H1 (cell line): ENCODE measurements at regions not wholly inside any gene's neighbourhood (a gene's known extent, or its start where the extent isn't known, plus 50 kb on each side); places are given as distances from the start of the nearest gene placed in this dataset.

Source experiments
- CTCF ChIA-PET: fragments of 300-600 bp; sonication (Branson Sonifier 250); formaldehyde crosslinking; loops from one replicate; lab custom pipeline; 2021; ENCODE audit not compliant: partially characterized antibody; lab: Charles Lee
- POLR2A ChIA-PET: fragments of 300-600 bp; sonication (Branson Sonifier 250); formaldehyde crosslinking; loops from one replicate; lab custom pipeline; 2021; ENCODE audit warnings: inconsistent platforms; ENCODE audit not compliant: partially characterized antibody; lab: Charles Lee
- DNase-seq, 2 experiments: peaks; one replicate each; pipeline versions ENCODE4 v3.0.0 to v3.0.0-alpha.2; 2010 to 2022; ENCODE audit warnings: low spot score in 2 of 2, low read depth in 1 of 2, mixed read lengths in 1 of 2
- FAIRE-seq: peaks from 2 replicates; lab custom pipeline; 2011; peaks lifted over from hg19 to GRCh38; lab: Jason Lieb, UNC
- H2AFZ ChIP-seq: 2 replicates; pipeline ENCODE4 v1.8.1; 2012; ENCODE audit warnings: low read length, inconsistent platforms
- H2AK5ac ChIP-seq: 2 replicates; pipeline ENCODE4 v1.6.1; 2013; ENCODE audit warnings: low read depth, low read length
- H2BK120ac ChIP-seq: replicated peaks from 2 replicates; pipeline ENCODE3; 2013; ENCODE audit warnings: low read depth, low read length, inconsistent platforms
- H2BK12ac ChIP-seq: 2 replicates; pipeline ENCODE4 v1.6.1; 2013; ENCODE audit warnings: low read depth, low read length
- H2BK15ac ChIP-seq: 2 replicates; pipeline ENCODE4 v1.6.1; 2013; ENCODE audit warnings: low read length
- H2BK20ac ChIP-seq: 2 replicates; pipeline ENCODE4 v1.6.1; 2013; ENCODE audit warnings: low read length
- H2BK5ac ChIP-seq: 2 replicates; pipeline ENCODE4 v1.6.1; 2013; ENCODE audit warnings: low read depth, low read length
- H3K14ac ChIP-seq: 2 replicates; pipeline ENCODE4 v1.6.1; 2013; ENCODE audit warnings: inconsistent platforms; ENCODE audit not compliant: insufficient read length
- H3K18ac ChIP-seq: 2 replicates; pipeline ENCODE4 v1.6.1; 2013; ENCODE audit warnings: low read length; ENCODE audit errors: extremely low read depth
- H3K23ac ChIP-seq: 2 replicates; pipeline ENCODE4 v1.6.1; 2013; ENCODE audit warnings: inconsistent platforms; ENCODE audit not compliant: insufficient read length
- H3K23me2 ChIP-seq: 2 replicates; pipeline ENCODE4 v1.6.1; 2013; ENCODE audit warnings: low read depth, low read length
- H3K27ac ChIP-seq: 2 replicates; pipeline ENCODE4 v1.6.1; 2011; ENCODE audit warnings: low read depth, low read length, inconsistent platforms
- H3K27me3 ChIP-seq, 4 experiments: replicated peaks in 1 of 4; 1 replicate in 1 of 4; 2 replicates in 3 of 4; pipeline versions ENCODE4 v1.6.1 to v1.8.1; 2011 to 2013; ENCODE audit warnings: low read length in 3 of 4, mild to moderate bottlenecking in 3 of 4, inconsistent platforms in 2 of 4, mixed read lengths in 2 of 4, moderate library complexity in 1 of 4; ENCODE audit not compliant: control insufficient read depth in 3 of 4, insufficient read depth in 3 of 4; ENCODE audit errors: extremely low read depth in 1 of 4
- H3K36me3 ChIP-seq, 4 experiments: 2 replicates each; pipeline versions ENCODE4 v1.6.1 to v1.8.1; 2011 to 2013; ENCODE audit warnings: mild to moderate bottlenecking in 4 of 4, low read length in 3 of 4, moderate library complexity in 2 of 4, control low read depth in 1 of 4, inconsistent platforms in 1 of 4; ENCODE audit not compliant: insufficient read depth in 4 of 4, control insufficient read depth in 2 of 4
- H3K4ac ChIP-seq: replicated peaks from 2 replicates; pipeline ENCODE3; 2013; ENCODE audit warnings: low read length, low read depth, mixed read lengths, inconsistent platforms; ENCODE audit not compliant: insufficient read length
- H3K4me1 ChIP-seq, 4 experiments: replicated peaks in 1 of 4; 1 replicate in 1 of 4; 2 replicates in 3 of 4; pipeline versions ENCODE4 v1.6.1 to v1.8.1; 2011 to 2013; ENCODE audit warnings: low read length in 3 of 4, inconsistent platforms in 2 of 4, mixed read lengths in 1 of 4; ENCODE audit not compliant: insufficient read depth in 4 of 4, control insufficient read depth in 3 of 4
- H3K4me2 ChIP-seq, 2 experiments: 2 replicates each; pipeline versions ENCODE4 v1.6.1 to v1.8.1; 2011 to 2013; ENCODE audit warnings: low read depth in 2 of 2, low read length in 2 of 2, control low read depth in 1 of 2, inconsistent platforms in 1 of 2, mild to moderate bottlenecking in 1 of 2; ENCODE audit not compliant: insufficient read depth in 1 of 2
- H3K4me3 ChIP-seq, 4 experiments: fragments of 200-600, 300-600 bp in 1 of 4; sonication (generic), shearing (Covaris generic), sonication (Bioruptor Twin) in 1 of 4; 2 replicates each; pipeline versions ENCODE4 v1.5.1 to v1.8.1; 2011 to 2016; ENCODE audit warnings: low read length in 4 of 4, low read depth in 3 of 4, control low read depth in 2 of 4, inconsistent platforms in 2 of 4, mild to moderate bottlenecking in 2 of 4, mixed read lengths in 1 of 4, moderate library complexity in 1 of 4; ENCODE audit not compliant: insufficient read depth in 2 of 4; ENCODE audit errors: extremely low read depth in 1 of 4
- H3K56ac ChIP-seq: replicated peaks from 2 replicates; pipeline ENCODE3; 2013; ENCODE audit warnings: low read depth, mild to moderate bottlenecking, mixed read lengths, low read length, inconsistent platforms; ENCODE audit not compliant: insufficient read length
- H3K79me1 ChIP-seq: 2 replicates; pipeline ENCODE4 v1.6.1; 2013; ENCODE audit warnings: low read depth, low read length, control low read depth
- H3K79me2 ChIP-seq, 2 experiments: 2 replicates each; pipeline versions ENCODE4 v1.6.1 to v1.8.1; 2012 to 2013; ENCODE audit warnings: low read length in 2 of 2, mild to moderate bottlenecking in 2 of 2, inconsistent platforms in 1 of 2; ENCODE audit not compliant: insufficient read depth in 2 of 2, control insufficient read depth in 1 of 2
- H3K9ac ChIP-seq, 4 experiments: replicated peaks in 1 of 4; 1 replicate in 1 of 4; 2 replicates in 3 of 4; pipeline versions ENCODE4 v1.6.1 to v1.8.1; 2011 to 2013; ENCODE audit warnings: low read depth in 3 of 4, low read length in 3 of 4, control low read depth in 2 of 4, mild to moderate bottlenecking in 2 of 4, moderate library complexity in 2 of 4, inconsistent platforms in 1 of 4; ENCODE audit errors: extremely low read depth in 1 of 4
- H3K9me3 ChIP-seq, 2 experiments: 2 replicates each; pipeline versions ENCODE4 v1.6.1 to v1.8.1; 2012 to 2013; ENCODE audit warnings: mild to moderate bottlenecking in 2 of 2, moderate library complexity in 2 of 2, control low read depth in 1 of 2, inconsistent platforms in 1 of 2, low read depth in 1 of 2, low read length in 1 of 2, mixed read lengths in 1 of 2; ENCODE audit not compliant: insufficient read depth in 2 of 2
- H4K20me1 ChIP-seq, 2 experiments: replicated peaks in 1 of 2; 2 replicates each; pipeline versions ENCODE3 to v1.8.1; 2011 to 2013; ENCODE audit warnings: inconsistent platforms in 2 of 2, low read length in 2 of 2, mild to moderate bottlenecking in 1 of 2; ENCODE audit not compliant: insufficient read depth in 2 of 2, control insufficient read depth in 1 of 2
- H4K5ac ChIP-seq: 2 replicates; pipeline ENCODE4 v1.6.1; 2013; ENCODE audit warnings: low read length, low read depth, mixed read lengths, inconsistent platforms; ENCODE audit not compliant: insufficient read length
- H4K8ac ChIP-seq: 2 replicates; pipeline ENCODE4 v1.8.0; 2013; ENCODE audit warnings: mild to moderate bottlenecking, moderate library complexity, low read length, inconsistent platforms; ENCODE audit not compliant: insufficient read depth; ENCODE audit errors: extremely low read depth
- H4K91ac ChIP-seq: replicated peaks from 2 replicates; pipeline ENCODE3; 2013; ENCODE audit warnings: low read length, mixed read lengths, inconsistent platforms; ENCODE audit not compliant: insufficient read length
- BCL11A ChIP-seq, 2 experiments: IDR thresholded peaks; one replicate each; pipeline ENCODE4 v1.6.1; 2011; ENCODE audit warnings: low read depth in 2 of 2, low read length in 2 of 2, mild to moderate bottlenecking in 2 of 2
- CHD2 ChIP-seq: IDR thresholded peaks from 2 replicates; pipeline ENCODE4 v1.6.1; 2012; ENCODE audit warnings: low read length, improper control_type of control experiment
- EGR1 ChIP-seq: IDR thresholded peaks from 2 replicates; pipeline ENCODE4 v1.6.1; 2011; ENCODE audit warnings: low read depth, low read length, borderline replicate concordance
- EP300 ChIP-seq, 2 experiments: IDR thresholded peaks; 1 replicate in 1 of 2; 2 replicates in 1 of 2; pipeline ENCODE4 v1.6.1; 2011 to 2012; ENCODE audit warnings: low read depth in 2 of 2, low read length in 2 of 2, mild to moderate bottlenecking in 2 of 2, borderline replicate concordance in 1 of 2, inconsistent platforms in 1 of 2, moderate library complexity in 1 of 2
- HDAC2 ChIP-seq, 2 experiments: fragments of 300-600 bp in 1 of 2; sonication (generic) in 1 of 2; IDR thresholded peaks; 2 replicates each; pipeline ENCODE4 v1.6.1; 2011 to 2012; ENCODE audit warnings: low read depth in 2 of 2, low read length in 2 of 2, mild to moderate bottlenecking in 2 of 2, moderate library complexity in 2 of 2, borderline replicate concordance in 1 of 2, inconsistent platforms in 1 of 2
- KDM5A ChIP-seq: fragments of 200-600 bp; IDR thresholded peaks from 2 replicates; pipeline ENCODE4 v1.7.1; 2012; ENCODE audit warnings: mild to moderate bottlenecking, low read length, inconsistent platforms, mixed read lengths
- MAFK ChIP-seq: IDR thresholded peaks from 2 replicates; pipeline ENCODE4 v1.6.1; 2012; ENCODE audit warnings: low read depth, mild to moderate bottlenecking, improper control_type of control experiment, low read length
- NRF1 ChIP-seq: IDR thresholded peaks from 2 replicates; pipeline ENCODE4 v1.6.1; 2011; ENCODE audit warnings: mild to moderate bottlenecking, low read depth, low read length, improper control_type of control experiment
- POLR2A ChIP-seq, 2 experiments: IDR thresholded peaks; 1 replicate in 1 of 2; 2 replicates in 1 of 2; pipeline ENCODE4 v1.6.1; 2011; ENCODE audit warnings: low read depth in 2 of 2, low read length in 2 of 2, mild to moderate bottlenecking in 2 of 2; ENCODE audit errors: control extremely low read depth in 1 of 2
- RNF2 ChIP-seq: fragments of 200-900, 300-1000 bp; sonication (generic); IDR thresholded peaks from 2 replicates; pipeline ENCODE4 v1.7.1; 2016; ENCODE audit warnings: borderline replicate concordance, low read depth, mild to moderate bottlenecking, antibody characterized with exemption, low read length; ENCODE audit not compliant: poor library complexity, severe bottlenecking; ENCODE audit errors: missing control alignments
- RXRA ChIP-seq: IDR thresholded peaks from 2 replicates; pipeline ENCODE4 v1.6.1; 2011; ENCODE audit warnings: low read depth, mild to moderate bottlenecking, low read length, moderate library complexity; ENCODE audit not compliant: insufficient read depth
- SUZ12 ChIP-seq: fragments of 200-600 bp; sonication (generic); IDR thresholded peaks from 2 replicates; pipeline ENCODE4 v1.6.1; 2012; ENCODE audit warnings: mild to moderate bottlenecking, inconsistent platforms, low read length, moderate library complexity, mixed read lengths
- TCF12 ChIP-seq: IDR thresholded peaks from 2 replicates; pipeline ENCODE4 v1.6.1; 2011; ENCODE audit warnings: low read depth, mild to moderate bottlenecking, low read length
- YY1 ChIP-seq: IDR thresholded peaks from 2 replicates; pipeline ENCODE4 v1.6.1; 2011; ENCODE audit warnings: low read depth, mild to moderate bottlenecking, low read length
- WGBS, 2 experiments: shearing (Covaris generic) in 1 of 2; methylation state at CpG; one replicate each; pipeline versions ENCODE4 v1.1.6 to v1.1.7; 2013 to 2015; ENCODE audit warnings: low lambda C conversion rate in 2 of 2, mixed read lengths in 2 of 2, inconsistent platforms in 1 of 2, low coverage in 1 of 2, missing lambda C conversion rate in 1 of 2; ENCODE audit not compliant: insufficient replicate concordance in 2 of 2, insufficient coverage in 1 of 2, insufficient read length in 1 of 2; ENCODE audit errors: extremely low coverage in 1 of 2, missing lambda C conversion rate in 1 of 2; 5-methylcytosine and 5-hydroxymethylcytosine counted together
- TF ChIP-seq, protein P1 (sequence below): IDR thresholded peaks from 2 replicates; pipeline ENCODE4 v1.6.1; 2012; ENCODE audit warnings: inconsistent platforms

DNA sequence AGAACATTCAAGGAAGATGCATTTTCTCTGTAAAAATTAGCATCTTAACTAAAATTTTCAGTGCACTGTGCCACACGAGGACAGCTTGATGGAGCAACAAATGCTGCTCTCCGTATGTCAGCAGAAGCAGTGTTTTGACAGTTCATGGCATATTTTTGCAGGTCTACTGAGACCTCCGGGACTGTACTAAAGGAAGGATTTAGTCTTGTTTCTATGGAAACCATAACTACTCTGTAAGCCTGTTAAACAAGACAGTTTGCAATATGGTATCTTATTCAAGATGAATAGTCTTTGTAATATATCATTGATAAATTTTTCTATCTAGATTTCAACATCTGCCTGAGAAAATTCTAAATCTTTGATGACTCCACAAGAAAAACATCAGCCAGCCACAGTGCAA is 184.0 kb upstream of the GUCY1A2 start:
- no peaks in the 10 kb centered on the region for H3K79me1 ChIP-seq
- peaks cover 0 to 2% of the 10 kb centered on the region in 2 experiments for H4K20me1 ChIP-seq
- no peak overlapping the region for H2AK5ac ChIP-seq
- no peak overlapping the region for H3K14ac ChIP-seq
- H4K91ac ChIP-seq = no peak overlapping the region
- H3K18ac ChIP-seq = no peak overlapping the region
- H2BK120ac ChIP-seq = no peak overlapping the region
- no peak overlapping the region for H3K27ac ChIP-seq
- WGBS, 2 experiments = 92% methylated on average over 3 of the region's 3 CpGs; no CpG with 5 or more reads in 1 of the 2 experiments
- FAIRE-seq = no peak
- H3K79me2 ChIP-seq = no peaks in the 10 kb centered on the region
- ChIA-PET POLR2A (no interaction called here), CTCF (interaction anchor here (0.7 to 1.0 kb wide), 2 partner anchors 18 to 53 kb away, joined by 3 read pairs; no protein-coding TSS in a partner anchor)
- no peaks in the 10 kb centered on the region for H3K4me1 ChIP-seq
- no peak overlapping the region for H3K4ac ChIP-seq
- no peaks in the 10 kb centered on the region for H3K23me2 ChIP-seq
- no peak overlapping the region for H4K8ac ChIP-seq
- no peak overlapping the region for H3K56ac ChIP-seq
- H2AFZ ChIP-seq = no peak overlapping the region
- no peak overlapping the region for H2BK12ac ChIP-seq
- no peaks in the 10 kb centered on the region for H3K27me3 ChIP-seq
- no peak overlapping the region for H3K4me2 ChIP-seq
- H3K36me3 ChIP-seq = no peaks in the 10 kb centered on the region
- H2BK5ac ChIP-seq = no peak overlapping the region
- 0 out of 4 replicates have a peak, but pooled peaks cover 6 to 7% of the 10 kb centered on the region in 2 experiments for H3K9me3 ChIP-seq
- no peak overlapping the region for H2BK15ac ChIP-seq
- H4K5ac ChIP-seq = no peak overlapping the region
- no peak for DNase-seq
- no peak overlapping the region for H3K4me3 ChIP-seq
- no peak overlapping the region for H3K23ac ChIP-seq
- no peak overlapping the region for H3K9ac ChIP-seq
- H2BK20ac ChIP-seq = no peak overlapping the region
- TF ChIP-seq YY1 = no peak
- TF ChIP-seq EGR1 = no peak
- TF ChIP-seq RNF2 = no peak
- TF ChIP-seq NRF1 = no peak
- TF ChIP-seq MAFK = no peak
- no peak for TF ChIP-seq TCF12
- TF ChIP-seq, protein P1, sequence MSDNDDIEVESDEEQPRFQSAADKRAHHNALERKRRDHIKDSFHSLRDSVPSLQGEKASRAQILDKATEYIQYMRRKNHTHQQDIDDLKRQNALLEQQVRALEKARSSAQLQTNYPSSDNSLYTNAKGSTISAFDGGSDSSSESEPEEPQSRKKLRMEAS = no peak
- TF ChIP-seq POLR2A (IDR thresholded peaks at IDR 0.05; ENCODE audit: control extremely low read depth in 1 of 2, low read depth in 2 of 2, low read length in 2 of 2) = no peak
- no peak for TF ChIP-seq EP300 (IDR thresholded peaks at IDR 0.05; ENCODE audit: borderline replicate concordance in 1 of 2, low read depth in 2 of 2, low read length in 2 of 2)
- no peak for TF ChIP-seq KDM5A
- no peak for TF ChIP-seq CHD2
- no peak for TF ChIP-seq SUZ12
- no peak for TF ChIP-seq RXRA
- no peak for TF ChIP-seq BCL11A (IDR thresholded peaks at IDR 0.05; ENCODE audit: low read depth in 2 of 2, low read length in 2 of 2)
- no peak for TF ChIP-seq HDAC2 (IDR thresholded peaks at IDR 0.05; ENCODE audit: borderline replicate concordance in 1 of 2, low read depth in 2 of 2, low read length in 2 of 2)
